ENCODE measurements at regions not wholly inside any gene's neighbourhood (a gene's known extent, or its start where the extent isn't known, plus 50 kb on each side); places are given as distances from the start of the nearest gene placed in this dataset.
"Not testable (repeated sequence)": the region's sequence is repeated elsewhere in the genome, so short reads cannot be mapped to it uniquely, and the experiment has no call there.

- H4K20me1 ChIP-seq = no peaks in the 10 kb centered on the region; a peak in 1 of 22 replicates
- no peak overlapping the region for H3K9ac ChIP-seq
- no peak overlapping the region for H3K4me3 ChIP-seq
Measured at GRCh38 chr1:104121271-104121670, 371.6 kb downstream of the AMY1C start.

DNA sequence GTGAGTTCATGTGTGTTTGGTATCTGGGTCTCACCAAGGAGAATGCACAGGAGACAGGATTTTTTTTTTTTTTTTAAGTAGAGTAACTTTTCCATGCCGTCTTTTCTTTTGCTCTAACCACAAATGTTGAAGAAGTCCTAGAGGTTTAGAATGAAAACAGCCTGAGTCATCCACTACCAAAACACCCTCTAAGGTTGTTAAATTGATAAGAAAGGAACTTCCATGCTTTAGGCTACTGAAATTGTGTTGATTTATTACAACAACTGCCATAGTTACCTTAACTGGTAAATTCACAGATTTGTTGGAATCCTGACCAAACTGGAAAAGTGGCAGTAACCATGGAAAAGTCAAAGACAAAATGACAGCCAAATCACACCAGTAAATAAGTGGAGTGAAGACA lies 375.6 kb downstream of the AMY1C start:
- Histone ChIP-seq H3K27me3 (no peaks in the 10 kb centered on the region), H3K9ac (no peak overlapping the region), H3K27ac (no peak overlapping the region), H3K4me2 (no peak overlapping the region), H3K4me3 (no peak overlapping the region), H3K36me3 (no peaks in the 10 kb centered on the region), H3K4me1 (no peaks in the 10 kb centered on the region), H4K20me1 (no peaks in the 10 kb centered on the region; a peak in 1 of 22 replicates), H3K9me3 (replicated peaks in 1 of 11) (no peaks in the 10 kb centered on the region)
- no peak for TF ChIP-seq Cebpa-rat (IDR thresholded peaks at IDR 0.05)

More at GRCh38 chr1:104121271-104121670, 371.6 kb downstream of the AMY1C start:
- H3K4me1 ChIP-seq = no peaks in the 10 kb centered on the region
- H3K36me3 ChIP-seq = no peaks in the 10 kb centered on the region
- no peak overlapping the region for H3K27ac ChIP-seq
- H3K9me3 ChIP-seq (replicated peaks in 1 of 11) = no peaks in the 10 kb centered on the region
- no peak overlapping the region for H3K4me2 ChIP-seq
- no peaks in the 10 kb centered on the region for H3K27me3 ChIP-seq
- TF ChIP-seq Cebpa-rat (IDR thresholded peaks at IDR 0.05) = 0 out of 22 replicates have a peak, but pooled peaks of 1 of the 11 experiments have one; percentile 19

DNA sequence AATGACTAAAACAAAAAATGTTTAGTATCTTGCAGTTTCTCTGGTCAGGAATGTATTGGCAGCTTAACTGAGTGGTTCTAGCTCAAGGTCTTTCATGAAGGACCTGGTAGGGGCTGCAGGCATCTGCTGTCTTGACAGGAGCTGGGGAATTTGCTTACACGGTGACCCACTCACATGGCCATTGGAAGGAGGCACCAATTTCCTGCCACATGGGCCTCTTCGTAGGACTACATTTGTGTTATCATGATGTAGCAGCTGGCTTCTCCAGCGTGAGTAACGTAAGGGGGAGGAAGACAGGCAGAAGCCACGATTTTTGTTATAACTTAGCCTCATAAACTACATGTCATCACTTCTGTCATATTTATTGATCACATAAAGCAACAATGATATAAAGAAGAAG lies 376.3 kb downstream of the AMY1C start:
- H3K4me1 ChIP-seq = no peaks in the 10 kb centered on the region
- H3K9me3 ChIP-seq (replicated peaks in 1 of 11) = no peaks in the 10 kb centered on the region
- no peaks in the 10 kb centered on the region for H3K36me3 ChIP-seq
- no peak overlapping the region for H3K27ac ChIP-seq
- no peaks in the 10 kb centered on the region for H3K27me3 ChIP-seq
- no peak overlapping the region for H3K9ac ChIP-seq
- no peak overlapping the region for H3K4me2 ChIP-seq
- no peaks in the 10 kb centered on the region; a peak in 1 of 22 replicates for H4K20me1 ChIP-seq
- TF ChIP-seq Cebpa-rat (IDR thresholded peaks at IDR 0.05) = no peak
- no peak overlapping the region for H3K4me3 ChIP-seq

DNA sequence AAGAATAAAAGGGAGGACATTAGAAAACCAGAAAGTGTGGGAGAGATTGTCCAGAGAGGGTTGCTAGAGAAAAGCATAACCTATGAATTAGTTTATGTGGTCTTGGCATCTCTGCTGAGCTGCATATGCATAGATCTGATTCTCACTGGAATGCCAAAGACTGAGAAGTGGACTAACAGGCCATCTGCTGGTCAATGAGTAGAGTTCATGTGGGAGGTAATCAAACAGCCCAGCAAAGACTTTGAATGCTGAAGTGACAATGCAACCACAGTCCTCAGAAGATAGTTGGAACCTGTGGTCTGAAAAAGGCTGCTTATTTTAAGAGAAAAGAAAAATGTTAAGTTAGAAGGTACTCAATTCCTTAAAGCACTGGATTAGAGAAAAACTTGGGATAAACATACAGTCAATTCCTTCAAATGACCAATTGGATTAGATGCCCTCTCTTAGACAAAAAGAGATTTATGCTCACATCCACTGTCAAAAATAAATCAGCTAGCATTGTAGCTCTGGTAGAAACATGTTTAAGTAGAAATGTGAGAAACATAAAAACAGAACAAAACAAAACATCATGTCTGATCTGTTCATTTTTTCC lies 382.8 kb downstream of the AMY1C start:
- H3K36me3 ChIP-seq = no peaks in the 10 kb centered on the region
- no peak overlapping the region for H3K27ac ChIP-seq
- no peaks in the 10 kb centered on the region for H3K27me3 ChIP-seq
- no peaks in the 10 kb centered on the region for H4K20me1 ChIP-seq
- no peak overlapping the region for H3K9ac ChIP-seq
- no peak for TF ChIP-seq Cebpa-rat (IDR thresholded peaks at IDR 0.05)
- H3K9me3 ChIP-seq (replicated peaks in 1 of 11) = no peaks in the 10 kb centered on the region
- H3K4me1 ChIP-seq = no peaks in the 10 kb centered on the region
- no peak overlapping the region for H3K4me2 ChIP-seq
- no peak overlapping the region for H3K4me3 ChIP-seq

GRCh38 chr1:104135036-104135435 lies 385.3 kb downstream of the AMY1C start:
- H3K27ac ChIP-seq; H3K36me3 ChIP-seq; H3K9me3 ChIP-seq (replicated peaks in 1 of 11); H3K9ac ChIP-seq; H3K4me1 ChIP-seq; H4K20me1 ChIP-seq; H3K27me3 ChIP-seq; H3K4me3 ChIP-seq; H3K4me2 ChIP-seq: not testable (repeated sequence)

DNA sequence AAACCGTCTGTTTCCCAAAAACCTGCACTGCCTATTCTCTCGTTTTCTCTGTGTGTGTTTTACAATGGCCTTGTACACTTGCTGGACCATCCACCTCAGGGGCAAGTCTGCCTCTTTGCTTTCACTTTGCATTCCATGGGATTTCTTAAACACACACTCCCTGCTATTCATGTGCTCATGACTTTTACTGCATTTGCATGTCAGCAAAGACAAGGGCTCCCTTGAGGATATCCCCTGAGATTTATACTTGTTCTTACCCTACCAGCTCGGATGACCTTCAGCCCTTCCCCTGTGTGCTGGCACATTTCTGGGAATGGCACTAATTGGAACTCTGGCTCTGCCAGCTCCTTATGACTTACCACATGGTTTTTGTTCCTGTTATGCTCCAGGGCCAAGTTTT lies 386.9 kb downstream of the AMY1C start:
- H3K36me3 ChIP-seq = no peaks in the 10 kb centered on the region
- no peak overlapping the region for H3K27ac ChIP-seq
- no peaks in the 10 kb centered on the region for H4K20me1 ChIP-seq
- H3K4me3 ChIP-seq = no peak overlapping the region
- H3K4me1 ChIP-seq = no peaks in the 10 kb centered on the region
- H3K4me2 ChIP-seq = no peak overlapping the region
- no peak overlapping the region for H3K9ac ChIP-seq
- no peaks in the 10 kb centered on the region for H3K9me3 ChIP-seq (replicated peaks in 1 of 11)
- no peak for TF ChIP-seq Cebpa-rat (IDR thresholded peaks at IDR 0.05)
- H3K27me3 ChIP-seq = no peaks in the 10 kb centered on the region

- H3K4me1 ChIP-seq = peaks cover 0 to 3% (median 0%) of the 10 kb centered on the region in 10 experiments; a peak in 1 of 20 replicates
- H3K36me3 ChIP-seq = no peaks in the 10 kb centered on the region
- H3K4me3 ChIP-seq = no peak overlapping the region
- H3K27ac ChIP-seq = no peak overlapping the region
- H3K4me2 ChIP-seq = no peak overlapping the region
- H3K27me3 ChIP-seq = no peaks in the 10 kb centered on the region
- H4K20me1 ChIP-seq = no peaks in the 10 kb centered on the region
- peaks cover 0 to 8% (median 7%) of the 10 kb centered on the region in 11 experiments; a peak in 8 of 22 replicates for H3K9me3 ChIP-seq (replicated peaks in 1 of 11)
- TF ChIP-seq Cebpa-rat (IDR thresholded peaks at IDR 0.05) = no peak
- H3K9ac ChIP-seq = no peak overlapping the region
Measured at GRCh38 chr1:104156738-104157137, 407.0 kb downstream of the AMY1C start.

- Histone ChIP-seq H3K9ac (no peak overlapping the region), H3K4me2 (peak overlapping the region in 3 of 11 experiments; percentile 16 to 79 (median 45); a peak in 4 of 22 replicates), H3K4me3 (no peak overlapping the region), H4K20me1 (no peaks in the 10 kb centered on the region), H3K27ac (no peak overlapping the region), H3K9me3 (replicated peaks in 1 of 11) (no peaks in the 10 kb centered on the region), H3K36me3 (no peaks in the 10 kb centered on the region), H3K4me1 (peaks cover 0 to 32% (median 0%) of the 10 kb centered on the region in 10 experiments; a peak in 5 of 20 replicates), H3K27me3 (no peaks in the 10 kb centered on the region)
- TF ChIP-seq Cebpa-rat (IDR thresholded peaks at IDR 0.05) = no peak
Measured at GRCh38 chr1:104163912-104164476, 414.3 kb downstream of the AMY1C start.

GRCh38 chr1:104172243-104172681 lies 422.6 kb downstream of the AMY1C start:
- Histone ChIP-seq H3K9ac (no peak overlapping the region), H3K4me1 (no peaks in the 10 kb centered on the region), H3K36me3 (no peaks in the 10 kb centered on the region), H3K27ac (no peak overlapping the region), H4K20me1 (no peaks in the 10 kb centered on the region), H3K4me3 (no peak overlapping the region), H3K4me2 (no peak overlapping the region), H3K27me3 (no peaks in the 10 kb centered on the region), H3K9me3 (replicated peaks in 1 of 11) (peaks cover 7 to 24% (median 14%) of the 10 kb centered on the region in 11 experiments; a peak in 20 of 22 replicates)
- no peak for TF ChIP-seq Cebpa-rat (IDR thresholded peaks at IDR 0.05)

GRCh38 chr1:104182251-104182650 lies 432.6 kb downstream of the AMY1C start:
- Histone ChIP-seq H4K20me1 (no peaks in the 10 kb centered on the region), H3K27me3 (no peaks in the 10 kb centered on the region)
- no peak for TF ChIP-seq Cebpa-rat (IDR thresholded peaks at IDR 0.05)

More at GRCh38 chr1:104182251-104182650, 432.6 kb downstream of the AMY1C start:
- no peak overlapping the region for H3K9ac ChIP-seq
- no peaks in the 10 kb centered on the region for H3K4me1 ChIP-seq
- H3K27ac ChIP-seq = no peak overlapping the region
- H3K36me3 ChIP-seq = no peaks in the 10 kb centered on the region
- no peak overlapping the region for H3K4me2 ChIP-seq
- no peak overlapping the region for H3K4me3 ChIP-seq
- H3K9me3 ChIP-seq (replicated peaks in 1 of 11) = no peaks in the 10 kb centered on the region
